IPS-18c (cell line): ENCODE measurements at regions not wholly inside any gene's neighbourhood (a gene's known extent, or its start where the extent isn't known, plus 50 kb on each side); places are given as distances from the start of the nearest gene placed in this dataset.
"Not testable (repeated sequence)": the region's sequence is repeated elsewhere in the genome, so short reads cannot be mapped to it uniquely, and the experiment has no call there.

Experiments used
- H3K4me3 ChIP-seq: 2 replicates; pipeline ENCODE4 v1.7.0; 2013; ENCODE audit warnings: low read depth, mild to moderate bottlenecking, low read length, moderate library complexity; ENCODE audit not compliant: insufficient read depth
- H3K9me3 ChIP-seq: one replicate; pipeline ENCODE4 v1.6.1; 2013; ENCODE audit warnings: mild to moderate bottlenecking, low read length, moderate library complexity; ENCODE audit not compliant: control insufficient read depth, insufficient read depth

GRCh38 chr7:112540839-112541577 is 60.2 kb downstream of the LSMEM1 start:
- H3K4me3 ChIP-seq = no peak overlapping the region
- H3K9me3 ChIP-seq = no peaks in the 10 kb centered on the region

- H3K9me3 ChIP-seq = no peaks in the 10 kb centered on the region
- H3K4me3 ChIP-seq = no peak overlapping the region
Measured at GRCh38 chr7:112546723-112547513, 66.1 kb downstream of the LSMEM1 start.

GRCh38 chr7:112547916-112548315 is 67.1 kb downstream of the LSMEM1 start:
- Histone ChIP-seq H3K9me3 (no peaks in the 10 kb centered on the region), H3K4me3 (no peak overlapping the region)

DNA sequence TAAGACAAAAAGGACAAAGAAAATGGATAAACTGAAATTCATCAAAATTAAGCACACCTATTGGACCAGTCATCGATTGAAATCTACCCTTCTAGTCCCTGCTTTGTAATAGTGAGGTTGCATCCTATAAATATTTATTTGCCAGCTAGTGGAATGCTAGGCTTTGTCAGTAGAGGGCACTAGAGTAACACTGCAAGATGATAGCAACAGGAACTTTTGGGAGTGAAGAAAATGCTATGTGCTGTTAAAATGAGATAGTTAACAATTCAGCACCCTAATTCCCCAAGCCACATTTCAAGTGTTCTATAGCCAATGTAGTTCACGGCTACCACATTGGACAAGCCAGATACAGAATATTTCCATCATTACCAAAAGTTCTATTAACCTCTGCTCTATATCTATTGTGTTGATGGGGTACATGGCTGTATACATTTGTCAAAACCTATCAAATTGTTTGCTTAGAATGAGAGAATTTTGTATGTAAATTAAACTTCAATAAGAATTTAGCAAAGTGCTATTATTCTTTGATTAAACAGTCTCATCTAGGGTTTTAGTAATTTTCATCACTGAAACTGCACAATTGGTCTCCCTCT is 69.8 kb downstream of the LSMEM1 start:
- H3K9me3 ChIP-seq = no peaks in the 10 kb centered on the region
- no peak overlapping the region for H3K4me3 ChIP-seq

DNA sequence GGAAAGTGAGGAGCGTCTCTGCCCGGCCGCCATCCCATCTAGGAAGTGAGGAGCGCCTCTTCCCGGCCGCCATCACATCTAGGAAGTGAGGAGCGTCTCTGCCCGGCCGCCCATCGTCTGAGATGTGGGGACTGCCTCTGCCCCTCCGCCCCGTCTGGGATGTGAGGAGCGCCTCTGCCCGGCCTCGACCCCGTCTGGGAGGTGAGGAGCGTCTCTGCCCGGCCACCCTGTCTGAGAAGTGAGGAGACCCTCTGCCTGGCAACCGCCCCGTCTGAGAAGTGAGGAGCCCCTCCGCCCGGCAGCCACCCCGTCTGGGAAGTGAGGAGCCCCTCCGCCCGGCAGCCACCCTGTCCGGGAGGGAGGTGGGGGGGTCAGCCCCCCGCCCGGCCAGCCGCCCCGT is 70.7 kb downstream of the LSMEM1 start:
- H3K9me3 ChIP-seq, H3K4me3 ChIP-seq: not testable (repeated sequence)

GRCh38 chr7:112554591-112554990 is 73.8 kb downstream of the LSMEM1 start:
- no peaks in the 10 kb centered on the region for H3K9me3 ChIP-seq

GRCh38 chr7:112556633-112557032 is 75.8 kb downstream of the LSMEM1 start:
- Histone ChIP-seq H3K4me3 (no peak overlapping the region), H3K9me3 (no peaks in the 10 kb centered on the region)

More at GRCh38 chr7:112554591-112554990, 73.8 kb downstream of the LSMEM1 start:
- H3K4me3 ChIP-seq = no peak overlapping the region

DNA sequence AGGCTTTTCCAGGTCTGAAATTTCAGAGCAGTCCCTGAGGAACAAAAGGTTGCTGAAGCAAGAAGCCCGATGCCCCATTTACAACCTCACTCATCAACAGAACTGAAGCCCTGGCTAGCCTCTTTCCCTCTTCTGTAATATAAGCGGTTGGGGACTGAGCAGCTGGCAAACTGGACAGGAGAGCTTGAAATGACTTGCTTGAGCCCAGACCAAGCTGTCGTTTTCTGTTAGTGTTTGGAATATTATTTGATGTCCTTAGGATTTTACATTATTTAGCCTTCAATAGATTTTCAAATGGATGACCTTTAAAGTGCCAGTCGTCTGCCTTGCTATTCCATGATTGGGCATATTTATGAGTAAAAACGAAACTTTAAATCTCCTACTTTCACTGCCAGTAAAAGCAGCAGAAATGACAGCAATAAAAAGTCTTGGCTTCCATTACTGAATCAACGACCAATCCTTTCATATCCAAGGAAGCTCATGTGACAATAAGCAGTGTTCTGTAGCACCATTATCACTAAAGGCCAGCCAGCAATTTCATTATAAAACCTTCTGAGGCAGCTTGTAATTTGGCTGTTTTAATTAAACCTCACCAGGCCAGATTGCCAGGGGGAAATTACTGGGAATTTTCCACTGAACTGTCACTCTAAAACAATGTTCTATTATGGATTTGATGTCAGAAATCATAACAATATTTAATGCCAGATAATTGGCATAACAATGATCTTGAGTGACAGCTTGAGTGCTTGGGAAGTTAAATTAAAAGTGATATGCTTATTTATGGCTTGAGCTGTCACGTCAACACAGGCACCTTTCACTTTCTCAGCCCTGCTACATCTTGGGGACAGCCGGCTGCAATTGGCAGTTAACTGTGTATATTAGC is 85.9 kb downstream of the LSMEM1 start:
- Histone ChIP-seq H3K9me3 (no peaks in the 10 kb centered on the region), H3K4me3 (no peak overlapping the region)

DNA sequence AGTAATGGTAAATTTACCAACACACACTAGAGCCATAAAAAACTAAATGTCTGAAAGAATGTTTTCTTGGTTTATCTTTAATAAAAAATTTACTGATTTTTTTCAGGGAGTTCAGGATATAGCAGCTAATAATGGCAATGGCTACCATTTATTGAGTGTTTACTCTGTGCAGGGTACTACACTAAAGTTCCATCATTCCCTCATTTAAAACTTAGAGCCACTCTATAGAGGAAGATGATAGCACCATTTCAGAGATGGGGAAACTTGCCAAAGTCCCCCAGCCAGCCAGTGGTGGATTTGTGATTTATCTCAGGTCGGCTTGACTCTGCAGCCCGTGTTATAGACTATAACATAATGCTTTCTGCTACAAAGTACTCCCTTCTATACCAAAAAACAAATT is 86.6 kb downstream of the LSMEM1 start:
- no peak overlapping the region for H3K4me3 ChIP-seq
- H3K9me3 ChIP-seq = no peaks in the 10 kb centered on the region

GRCh38 chr7:112571852-112572607 is 91.2 kb downstream of the LSMEM1 start:
- no peak overlapping the region for H3K4me3 ChIP-seq
- no peaks in the 10 kb centered on the region for H3K9me3 ChIP-seq

- no peaks in the 10 kb centered on the region for H3K9me3 ChIP-seq
- no peak overlapping the region for H3K4me3 ChIP-seq
Measured at GRCh38 chr7:112572669-112573301, 92.0 kb downstream of the LSMEM1 start.

DNA sequence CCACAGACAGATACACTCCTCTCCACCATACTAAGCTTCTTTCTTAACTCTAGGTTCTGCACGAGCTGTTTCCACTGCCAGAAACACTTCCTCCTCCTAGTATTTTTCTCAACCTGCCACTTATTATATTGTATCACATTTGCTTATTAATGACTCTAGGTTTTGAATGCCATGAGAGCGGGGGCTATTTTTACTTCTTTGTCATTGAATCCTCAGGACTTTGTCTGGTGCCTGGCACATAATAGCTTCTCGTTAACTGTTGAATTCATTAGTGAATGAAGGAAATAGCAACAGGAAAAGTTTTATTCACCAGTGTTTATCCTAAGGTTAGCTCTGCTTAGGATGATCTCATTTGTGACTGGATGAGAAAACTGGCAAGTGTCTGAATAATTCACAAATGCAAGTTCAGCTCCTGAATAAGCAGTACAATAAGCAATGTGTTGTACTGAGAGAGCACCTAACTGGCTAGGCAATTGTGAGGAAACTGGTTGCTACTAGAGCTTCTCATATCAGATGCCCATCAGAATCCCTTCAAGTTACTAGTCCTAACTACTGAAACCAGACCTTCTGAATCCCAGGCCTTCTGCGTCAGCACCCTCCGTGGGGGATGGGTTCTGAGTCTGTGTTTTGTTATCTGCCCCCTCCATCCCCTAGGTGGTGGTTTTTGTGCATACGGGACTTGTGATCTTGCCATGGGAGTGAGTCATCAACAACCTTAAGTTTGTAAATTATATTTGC is 92.7 kb downstream of the LSMEM1 start:
- Histone ChIP-seq H3K4me3 (no peak overlapping the region), H3K9me3 (no peaks in the 10 kb centered on the region)

- H3K4me3 ChIP-seq = no peak overlapping the region
- H3K9me3 ChIP-seq = no peaks in the 10 kb centered on the region
Measured at GRCh38 chr7:112575864-112576263, 95.1 kb downstream of the LSMEM1 start.

DNA sequence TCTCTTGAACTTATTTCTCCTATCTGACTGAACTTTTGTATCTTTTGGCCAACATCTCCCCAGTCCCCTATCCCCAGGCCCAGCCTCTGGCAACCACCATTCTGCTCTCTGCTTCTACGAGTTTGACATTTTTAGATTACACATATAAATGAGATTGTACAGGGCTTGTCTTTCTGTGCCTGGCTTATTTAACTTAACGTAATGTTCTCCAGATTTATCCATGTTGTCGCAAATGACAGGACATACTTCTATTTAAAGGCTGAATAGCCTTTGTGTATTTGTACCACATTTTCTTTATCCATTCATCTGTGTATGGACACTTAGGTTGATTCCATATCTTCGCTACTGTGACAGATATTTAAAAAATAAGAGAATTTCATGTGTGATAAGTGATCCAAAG is 98.6 kb downstream of the LSMEM1 start:
- Histone ChIP-seq H3K4me3 (no peak overlapping the region), H3K9me3 (no peaks in the 10 kb centered on the region)

GRCh38 chr7:112580717-112581435 is 100.1 kb downstream of the LSMEM1 start:
- Histone ChIP-seq H3K4me3 (no peak overlapping the region), H3K9me3 (no peaks in the 10 kb centered on the region)
